WTC11 (cell line): ENCODE measurements at regions not wholly inside any gene's neighbourhood (a gene's known extent, or its start where the extent isn't known, plus 50 kb on each side); places are given as distances from the start of the nearest gene placed in this dataset.

ENCODE experiments used
- CTCF ChIP-seq: fragments of 200-600 bp; IDR thresholded peaks from 2 replicates; pipeline ENCODE4 v1.8.0; 2022; ENCODE audit warnings: antibody characterized with exemption
- FOXJ3 ChIP-seq: sonication (generic); formaldehyde crosslinking; IDR thresholded peaks from 2 replicates; pipeline ENCODE4 v1.9.0; 2021; ENCODE audit warnings: missing genetic modification reagents, mild to moderate bottlenecking, borderline replicate concordance
- FOXP1 ChIP-seq: sonication (generic); formaldehyde crosslinking; IDR thresholded peaks from 2 replicates; pipeline ENCODE4 v1.8.0; 2022; ENCODE audit warnings: missing genetic modification reagents, mild to moderate bottlenecking, moderate library complexity, borderline replicate concordance
- GABPB1 ChIP-seq: sonication (generic); formaldehyde crosslinking; IDR thresholded peaks from 2 replicates; pipeline ENCODE4 v1.8.1; 2023; ENCODE audit warnings: mild to moderate bottlenecking, missing genetic modification reagents
- ZBTB43 ChIP-seq: sonication (generic); formaldehyde crosslinking; IDR thresholded peaks from 2 replicates; pipeline ENCODE4 v1.8.1; 2023; ENCODE audit warnings: mild to moderate bottlenecking, missing genetic modification reagents
- ZNF219 ChIP-seq: sonication (generic); formaldehyde crosslinking; IDR thresholded peaks from 2 replicates; pipeline ENCODE4 v1.8.0; 2023; ENCODE audit warnings: missing genetic modification reagents, mild to moderate bottlenecking, borderline replicate concordance
- TF ChIP-seq, protein P1 (sequence below): sonication (generic); formaldehyde crosslinking; IDR thresholded peaks from 2 replicates; pipeline ENCODE4 v1.8.1; 2022; ENCODE audit warnings: missing genetic modification reagents, borderline replicate concordance
- TF ChIP-seq, protein P2 (sequence below): sonication (generic); formaldehyde crosslinking; IDR thresholded peaks from 2 replicates; pipeline ENCODE4 v1.8.1; 2023; ENCODE audit warnings: mild to moderate bottlenecking, missing genetic modification reagents
- TF ChIP-seq, protein P3 (sequence below): sonication (generic); formaldehyde crosslinking; conservative IDR thresholded peaks from 2 replicates; pipeline ENCODE4 v1.8.1; 2023; ENCODE audit warnings: mild to moderate bottlenecking, low read depth, missing genetic modification reagents, moderate library complexity

GRCh38 chr2:146317959-146318358 lies 1526.9 kb upstream of the ACVR2A start:
- no peak for TF ChIP-seq CTCF
- TF ChIP-seq FOXP1 (CRISPR knock-in tag): no peak
- TF ChIP-seq ZBTB43 (CRISPR knock-in tag): no peak
- TF ChIP-seq ZNF219: no peak
- no peak for TF ChIP-seq FOXJ3 (CRISPR knock-in tag)
- TF ChIP-seq, protein P1, sequence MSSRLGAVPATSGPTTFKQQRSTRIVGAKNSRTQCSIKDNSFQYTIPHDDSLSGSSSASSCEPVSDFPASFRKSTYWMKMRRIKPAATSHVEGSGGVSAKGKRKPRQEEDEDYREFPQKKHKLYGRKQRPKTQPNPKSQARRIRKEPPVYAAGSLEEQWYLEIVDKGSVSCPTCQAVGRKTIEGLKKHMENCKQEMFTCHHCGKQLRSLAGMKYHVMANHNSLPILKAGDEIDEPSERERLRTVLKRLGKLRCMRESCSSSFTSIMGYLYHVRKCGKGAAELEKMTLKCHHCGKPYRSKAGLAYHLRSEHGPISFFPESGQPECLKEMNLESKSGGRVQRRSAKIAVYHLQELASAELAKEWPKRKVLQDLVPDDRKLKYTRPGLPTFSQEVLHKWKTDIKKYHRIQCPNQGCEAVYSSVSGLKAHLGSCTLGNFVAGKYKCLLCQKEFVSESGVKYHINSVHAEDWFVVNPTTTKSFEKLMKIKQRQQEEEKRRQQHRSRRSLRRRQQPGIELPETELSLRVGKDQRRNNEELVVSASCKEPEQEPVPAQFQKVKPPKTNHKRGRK (CRISPR knock-in tag): no peak
- TF ChIP-seq, protein P2, sequence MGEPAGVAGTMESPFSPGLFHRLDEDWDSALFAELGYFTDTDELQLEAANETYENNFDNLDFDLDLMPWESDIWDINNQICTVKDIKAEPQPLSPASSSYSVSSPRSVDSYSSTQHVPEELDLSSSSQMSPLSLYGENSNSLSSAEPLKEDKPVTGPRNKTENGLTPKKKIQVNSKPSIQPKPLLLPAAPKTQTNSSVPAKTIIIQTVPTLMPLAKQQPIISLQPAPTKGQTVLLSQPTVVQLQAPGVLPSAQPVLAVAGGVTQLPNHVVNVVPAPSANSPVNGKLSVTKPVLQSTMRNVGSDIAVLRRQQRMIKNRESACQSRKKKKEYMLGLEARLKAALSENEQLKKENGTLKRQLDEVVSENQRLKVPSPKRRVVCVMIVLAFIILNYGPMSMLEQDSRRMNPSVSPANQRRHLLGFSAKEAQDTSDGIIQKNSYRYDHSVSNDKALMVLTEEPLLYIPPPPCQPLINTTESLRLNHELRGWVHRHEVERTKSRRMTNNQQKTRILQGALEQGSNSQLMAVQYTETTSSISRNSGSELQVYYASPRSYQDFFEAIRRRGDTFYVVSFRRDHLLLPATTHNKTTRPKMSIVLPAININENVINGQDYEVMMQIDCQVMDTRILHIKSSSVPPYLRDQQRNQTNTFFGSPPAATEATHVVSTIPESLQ (CRISPR knock-in tag): no peak
- TF ChIP-seq, protein P3, sequence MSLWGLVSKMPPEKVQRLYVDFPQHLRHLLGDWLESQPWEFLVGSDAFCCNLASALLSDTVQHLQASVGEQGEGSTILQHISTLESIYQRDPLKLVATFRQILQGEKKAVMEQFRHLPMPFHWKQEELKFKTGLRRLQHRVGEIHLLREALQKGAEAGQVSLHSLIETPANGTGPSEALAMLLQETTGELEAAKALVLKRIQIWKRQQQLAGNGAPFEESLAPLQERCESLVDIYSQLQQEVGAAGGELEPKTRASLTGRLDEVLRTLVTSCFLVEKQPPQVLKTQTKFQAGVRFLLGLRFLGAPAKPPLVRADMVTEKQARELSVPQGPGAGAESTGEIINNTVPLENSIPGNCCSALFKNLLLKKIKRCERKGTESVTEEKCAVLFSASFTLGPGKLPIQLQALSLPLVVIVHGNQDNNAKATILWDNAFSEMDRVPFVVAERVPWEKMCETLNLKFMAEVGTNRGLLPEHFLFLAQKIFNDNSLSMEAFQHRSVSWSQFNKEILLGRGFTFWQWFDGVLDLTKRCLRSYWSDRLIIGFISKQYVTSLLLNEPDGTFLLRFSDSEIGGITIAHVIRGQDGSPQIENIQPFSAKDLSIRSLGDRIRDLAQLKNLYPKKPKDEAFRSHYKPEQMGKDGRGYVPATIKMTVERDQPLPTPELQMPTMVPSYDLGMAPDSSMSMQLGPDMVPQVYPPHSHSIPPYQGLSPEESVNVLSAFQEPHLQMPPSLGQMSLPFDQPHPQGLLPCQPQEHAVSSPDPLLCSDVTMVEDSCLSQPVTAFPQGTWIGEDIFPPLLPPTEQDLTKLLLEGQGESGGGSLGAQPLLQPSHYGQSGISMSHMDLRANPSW (CRISPR knock-in tag): no peak
- no peak for TF ChIP-seq GABPB1
